ENCODE measurements at regions not wholly inside any gene's neighbourhood (a gene's known extent, or its start where the extent isn't known, plus 50 kb on each side); places are given as distances from the start of the nearest gene placed in this dataset.
"Not testable (repeated sequence)": the region's sequence is repeated elsewhere in the genome, so short reads cannot be mapped to it uniquely, and the experiment has no call there.

DNA sequence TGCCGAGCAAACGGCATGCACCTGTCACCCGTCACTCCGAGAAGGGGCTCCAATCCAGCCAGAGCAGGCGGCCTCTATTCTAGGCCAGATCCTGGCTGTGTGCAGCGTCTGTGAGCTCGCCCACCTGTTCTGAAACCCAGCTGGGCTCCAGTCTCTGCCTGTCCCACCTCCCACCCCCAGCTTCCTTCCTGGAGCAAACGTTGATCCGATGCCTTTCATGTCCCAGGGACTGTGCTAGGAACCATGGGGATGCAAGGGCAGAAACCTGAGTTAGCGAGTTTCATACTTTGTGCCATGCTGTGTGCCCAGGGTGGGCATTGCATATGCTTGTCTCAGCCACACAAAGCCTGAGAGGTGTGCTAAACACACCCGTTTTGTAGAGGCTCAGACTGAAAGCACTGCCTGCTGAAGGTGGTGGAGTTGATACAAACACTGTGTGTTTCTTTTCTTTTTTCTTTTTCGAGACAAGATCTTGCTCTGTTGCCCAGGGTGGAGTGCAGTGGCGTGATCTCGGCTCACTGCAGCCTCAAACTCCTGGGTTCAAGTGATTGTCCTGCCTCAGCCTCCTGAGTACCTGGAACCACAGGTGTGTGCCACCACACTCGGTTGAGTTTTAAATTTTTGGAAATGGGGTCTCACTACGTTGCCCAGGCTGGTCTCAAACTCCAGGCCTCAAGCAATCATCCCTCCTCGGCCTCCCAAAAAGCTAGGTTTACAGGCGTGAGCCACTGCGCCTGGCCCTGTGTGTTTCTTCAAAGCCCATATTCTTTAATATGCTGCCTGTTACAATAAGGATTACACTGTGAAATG is 84.1 kb upstream of the MED13L start:
- no peak for DNase-seq

DNA sequence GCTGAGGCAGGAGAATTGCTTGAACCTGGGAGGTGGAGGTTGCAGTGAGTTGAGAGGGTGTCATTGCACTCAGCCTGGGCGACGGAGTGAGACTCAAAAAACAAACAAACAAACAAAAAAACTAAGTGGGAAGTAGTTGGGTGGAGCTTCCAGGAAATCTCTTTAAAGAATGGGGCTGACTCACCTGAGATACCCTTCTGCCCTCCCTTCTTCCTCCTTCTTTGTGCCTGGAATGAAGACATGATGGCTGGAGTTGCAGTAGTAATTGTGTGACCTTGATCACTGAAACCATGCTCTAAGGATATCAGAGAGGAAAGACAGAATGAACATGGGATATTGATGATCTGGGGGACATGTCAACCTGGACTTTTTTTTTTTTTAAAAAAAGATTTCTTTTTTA is 87.6 kb upstream of the MED13L start:
- DNase-seq, result no peak

DNA sequence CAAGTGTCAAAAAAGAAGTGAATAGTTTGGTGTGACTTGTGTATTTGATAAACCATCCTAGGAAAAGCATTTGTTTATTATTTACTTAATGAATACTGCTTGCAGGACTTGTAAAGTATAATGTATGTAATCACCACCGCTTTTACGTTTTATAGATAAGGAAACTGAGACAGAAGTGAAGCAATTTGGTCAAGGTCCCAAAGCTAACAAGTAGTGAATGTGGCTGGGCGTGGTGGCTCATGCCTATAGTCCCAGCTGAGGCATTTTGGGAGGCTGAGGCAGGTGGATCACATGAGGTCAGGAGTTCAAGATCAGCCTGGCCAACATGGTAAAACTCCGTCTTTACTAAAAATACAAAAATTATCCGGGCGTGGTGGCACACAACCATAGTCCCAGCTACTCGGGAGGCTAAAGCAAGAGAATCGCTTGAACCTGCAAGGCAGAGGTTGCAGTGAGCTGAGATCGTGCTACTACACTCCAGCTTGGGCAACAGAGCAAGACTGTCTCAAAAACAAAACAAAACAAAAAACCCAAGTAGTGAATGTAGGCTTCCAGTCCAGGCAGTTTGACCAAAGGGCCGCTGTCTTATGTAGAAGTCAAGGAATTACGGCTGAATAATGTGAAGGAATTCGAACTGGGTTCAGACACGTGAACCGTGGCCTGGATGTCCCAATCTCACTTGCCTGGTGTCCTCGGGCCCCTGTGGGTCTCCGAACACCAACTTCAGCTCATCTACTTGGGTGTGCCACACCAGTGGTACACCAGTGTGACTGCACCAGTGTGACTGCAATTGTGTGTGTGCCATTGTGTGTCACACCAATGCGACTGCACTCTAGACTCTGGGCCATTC is 88.3 kb upstream of the MED13L start:
- no peak for DNase-seq

DNA sequence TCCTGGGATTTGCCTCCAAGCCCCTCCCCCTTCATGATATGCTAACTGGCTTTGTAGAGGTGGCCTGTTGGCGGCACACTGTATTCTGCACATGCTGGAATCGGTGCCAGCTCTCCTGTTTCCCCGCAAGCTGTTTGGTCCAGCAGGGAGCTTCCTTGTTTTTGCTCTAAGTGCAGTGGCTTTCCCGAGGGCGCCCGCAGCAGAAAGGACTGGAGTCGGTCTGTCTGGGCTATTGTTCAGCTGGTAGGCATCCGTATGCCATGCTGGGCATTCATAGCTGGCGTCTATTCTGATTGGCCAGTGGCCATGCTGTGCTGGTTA is 88.9 kb upstream of the MED13L start:
- no peak for DNase-seq

DNA sequence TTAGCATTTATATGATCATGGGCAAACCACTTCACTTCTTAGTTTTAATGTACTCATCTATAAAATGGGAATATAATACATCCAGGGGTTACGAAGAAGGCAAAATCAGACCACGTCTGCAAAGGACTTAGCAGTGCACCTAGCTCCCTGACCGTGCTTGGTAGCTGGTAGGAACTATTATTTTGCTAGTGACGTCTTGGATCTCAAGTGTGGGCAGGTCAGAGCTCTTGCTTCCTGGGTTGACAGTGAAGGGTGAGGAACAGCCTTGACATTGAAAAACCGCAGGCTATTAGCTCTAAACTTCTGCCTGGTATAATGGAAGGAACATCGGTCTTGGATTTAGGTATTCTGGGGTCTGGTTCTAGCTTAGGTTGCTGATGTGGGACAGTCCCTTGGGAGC is 89.3 kb upstream of the MED13L start:
- no peak for DNase-seq

DNA sequence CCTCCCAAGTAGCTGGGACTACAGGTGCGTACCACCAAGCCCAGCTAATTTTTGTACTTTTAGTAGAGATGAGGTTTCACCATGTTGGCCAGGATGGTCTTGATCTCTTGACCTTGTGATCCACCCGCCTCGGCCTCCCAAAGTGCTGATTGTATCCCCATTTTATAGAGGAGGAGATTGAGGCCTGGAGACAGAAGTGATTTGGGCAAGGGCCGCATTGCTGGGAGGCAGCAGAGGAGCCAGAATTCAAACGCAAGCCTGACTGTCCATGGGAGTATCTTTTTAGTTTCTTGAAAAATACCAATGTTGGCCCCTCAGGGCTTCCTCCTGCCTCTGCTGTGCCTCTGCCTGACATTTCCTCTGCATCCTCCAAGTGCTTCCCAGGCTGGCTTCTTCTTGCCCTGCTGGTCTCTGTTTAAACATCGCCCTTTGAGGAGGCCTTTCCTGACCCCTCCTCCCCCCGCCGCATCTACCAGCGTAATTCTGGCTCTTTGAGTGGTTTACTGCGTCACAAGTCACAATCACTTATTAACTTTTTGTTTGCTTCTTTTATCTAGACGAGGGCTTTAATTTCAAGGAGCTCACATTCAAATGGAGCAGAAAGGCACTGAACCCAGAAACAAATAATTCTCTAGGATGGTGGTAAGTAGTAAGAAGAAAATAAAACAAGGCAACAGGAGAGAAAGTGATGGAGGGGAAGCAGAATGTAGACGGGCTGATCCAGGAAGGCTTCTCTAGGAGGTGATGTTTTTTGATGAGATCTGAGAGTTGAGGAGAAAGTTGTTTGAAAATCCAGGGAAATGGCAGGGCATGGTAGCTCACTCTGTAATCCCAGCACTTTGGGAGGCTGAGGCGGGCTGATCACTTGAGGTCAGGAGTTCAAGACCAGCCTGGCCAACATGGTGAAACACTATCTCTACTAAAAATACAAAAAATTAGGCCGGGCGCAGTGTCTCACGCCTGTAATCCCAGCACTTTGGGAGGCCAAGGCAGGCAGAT is 91.0 kb upstream of the MED13L start:
- no peak for DNase-seq

DNA sequence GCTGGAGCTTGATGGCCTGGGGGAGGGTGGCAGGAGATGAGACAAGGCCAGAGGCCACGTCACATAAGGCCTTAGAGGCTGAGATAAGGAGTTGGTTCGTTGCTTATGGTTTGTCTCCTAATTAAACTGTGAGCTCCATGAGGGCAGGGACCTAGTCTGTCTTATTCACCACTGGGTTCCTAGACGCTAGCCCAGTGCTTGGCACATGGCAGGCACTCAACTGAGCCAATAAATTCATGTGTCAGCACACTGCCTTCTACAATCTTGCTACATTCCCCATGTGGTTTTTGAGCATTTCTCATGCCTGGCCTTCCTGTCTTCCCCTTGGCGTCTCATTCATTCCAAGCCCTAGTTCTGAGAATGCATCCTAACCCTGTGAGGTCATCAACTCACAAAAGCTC is 92.5 kb upstream of the MED13L start:
- peak; percentile 95 for DNase-seq

DNA sequence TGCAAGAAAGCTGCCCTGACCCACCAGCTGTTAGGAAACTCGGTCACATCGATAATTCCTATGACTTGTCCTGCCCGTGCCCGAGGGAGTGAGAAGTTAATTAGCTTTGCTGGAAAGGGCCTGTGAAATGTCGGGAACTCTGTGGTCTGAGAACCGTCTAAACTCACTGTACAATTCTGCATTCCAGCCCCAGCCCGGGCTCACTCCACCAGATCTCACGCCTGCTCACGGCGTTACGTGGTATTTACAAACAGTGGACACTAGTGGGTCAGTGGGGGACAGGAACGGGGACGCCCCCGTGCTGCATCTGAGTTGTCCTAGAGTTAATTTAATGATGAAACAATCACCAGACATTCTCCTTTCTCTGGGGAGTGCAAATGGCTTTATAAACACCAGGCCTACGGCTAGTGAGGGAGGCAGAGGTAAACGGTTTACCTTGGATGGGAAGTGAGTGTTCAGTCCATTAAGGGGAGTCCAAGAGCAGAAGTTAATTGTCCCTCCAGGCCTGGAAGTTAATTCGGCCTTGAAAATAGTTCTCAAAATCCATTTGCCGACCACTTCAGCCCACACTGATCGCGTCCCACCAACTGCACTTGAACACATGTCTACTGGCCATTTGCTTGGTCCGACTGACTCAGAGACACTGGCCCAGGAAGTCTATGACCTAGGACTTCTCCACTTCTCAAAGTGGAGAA is 93.5 kb upstream of the MED13L start:
- DNase-seq, result no peak

DNA sequence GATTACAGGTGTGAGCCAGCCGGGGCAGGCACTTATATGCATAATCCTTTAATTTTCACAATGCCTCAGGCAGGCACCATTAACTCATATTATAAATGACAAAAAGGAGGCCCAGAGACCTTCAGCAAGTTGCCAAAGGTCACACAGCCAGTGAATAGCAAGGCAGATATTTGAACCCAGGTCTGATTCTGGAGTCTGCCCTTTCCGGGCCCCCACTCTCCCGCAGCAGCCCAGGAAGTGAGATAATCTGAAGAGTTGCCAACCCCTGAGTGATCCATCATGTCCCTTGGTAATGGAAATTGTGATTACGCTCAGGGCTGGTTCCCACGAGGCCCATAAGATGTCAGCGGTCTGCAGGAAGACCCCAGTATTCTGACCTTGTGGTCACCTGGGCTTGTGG is 95.3 kb upstream of the MED13L start:
- peak; percentile 32 for DNase-seq

DNA sequence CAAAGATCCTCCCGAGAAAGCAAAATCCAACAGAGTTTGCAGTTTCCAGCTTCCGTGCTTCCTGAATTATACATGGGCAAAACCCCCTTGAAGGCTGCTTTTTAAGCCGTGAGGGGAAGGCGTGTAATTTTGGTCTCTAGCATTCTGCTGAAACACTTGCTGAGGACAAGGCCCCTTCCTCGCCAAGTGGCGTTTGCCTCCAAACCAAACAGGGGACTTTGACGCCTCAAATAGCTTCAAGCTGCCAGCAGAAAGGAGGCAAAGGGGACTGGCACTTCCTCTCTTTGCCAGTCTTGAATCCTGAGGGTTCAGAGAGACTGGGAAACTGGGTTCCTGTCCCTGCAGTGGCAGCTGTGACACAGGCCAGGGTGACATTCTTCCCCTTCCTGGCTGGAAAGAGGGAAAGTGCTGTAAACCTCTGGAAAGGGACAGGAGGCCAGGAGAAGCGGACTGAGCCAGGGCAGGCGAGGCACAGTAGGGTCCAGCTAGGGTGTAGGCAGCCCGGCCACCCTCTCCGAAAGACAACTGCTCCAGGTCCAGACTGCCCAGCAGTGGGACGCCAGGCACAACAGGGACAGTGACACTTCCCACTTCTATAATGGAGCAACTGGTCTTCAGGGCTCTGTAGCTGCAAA is 96.2 kb upstream of the MED13L start:
- DNase-seq, result no peak

DNA sequence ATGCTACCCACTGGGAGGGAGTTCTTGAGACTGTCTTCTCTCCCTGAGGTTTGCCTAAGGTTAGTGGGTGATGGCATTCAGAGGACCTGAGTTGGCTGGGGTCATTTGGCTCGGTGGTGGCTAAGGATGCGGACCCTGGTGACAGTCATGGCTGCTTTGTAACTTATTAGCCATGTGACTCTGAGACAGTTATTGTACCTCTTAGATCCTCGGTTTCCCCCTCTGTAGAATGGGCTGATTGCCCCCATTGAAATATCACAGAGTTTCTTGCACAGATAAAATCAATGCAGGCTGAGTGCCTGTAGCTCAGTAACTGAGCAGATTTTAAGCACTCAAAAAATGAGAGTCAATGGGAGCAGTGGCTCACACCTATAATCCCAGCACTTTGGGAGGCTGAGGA is 96.7 kb upstream of the MED13L start:
- DNase-seq, result no peak

DNA sequence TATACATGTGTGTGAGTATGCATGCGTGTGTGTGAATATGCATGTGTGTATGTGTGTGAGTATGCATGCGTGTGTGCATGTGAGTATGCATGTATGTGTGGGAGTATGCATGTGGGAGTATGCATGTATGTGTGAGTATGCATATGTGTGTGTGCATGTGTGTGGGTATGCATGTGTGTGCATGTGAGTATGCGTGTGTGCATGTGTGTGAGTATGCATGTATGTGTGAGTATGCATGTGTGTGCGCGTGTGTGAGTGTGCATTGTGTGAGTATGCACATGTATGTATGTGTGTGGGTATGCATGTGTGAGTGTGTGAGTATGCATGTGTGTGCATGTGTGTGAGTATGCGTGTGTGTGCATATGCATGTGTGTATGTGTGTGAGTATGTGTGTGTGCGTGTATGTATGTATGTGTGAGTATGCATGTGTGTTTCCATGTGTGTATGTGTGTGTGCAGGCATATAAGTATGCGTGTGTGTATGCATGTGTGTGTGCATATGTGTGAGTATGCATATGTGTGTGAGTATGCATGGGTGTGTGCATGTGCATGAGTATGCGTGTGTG is 97.9 kb upstream of the MED13L start:
- DNase-seq, result no peak

DNA sequence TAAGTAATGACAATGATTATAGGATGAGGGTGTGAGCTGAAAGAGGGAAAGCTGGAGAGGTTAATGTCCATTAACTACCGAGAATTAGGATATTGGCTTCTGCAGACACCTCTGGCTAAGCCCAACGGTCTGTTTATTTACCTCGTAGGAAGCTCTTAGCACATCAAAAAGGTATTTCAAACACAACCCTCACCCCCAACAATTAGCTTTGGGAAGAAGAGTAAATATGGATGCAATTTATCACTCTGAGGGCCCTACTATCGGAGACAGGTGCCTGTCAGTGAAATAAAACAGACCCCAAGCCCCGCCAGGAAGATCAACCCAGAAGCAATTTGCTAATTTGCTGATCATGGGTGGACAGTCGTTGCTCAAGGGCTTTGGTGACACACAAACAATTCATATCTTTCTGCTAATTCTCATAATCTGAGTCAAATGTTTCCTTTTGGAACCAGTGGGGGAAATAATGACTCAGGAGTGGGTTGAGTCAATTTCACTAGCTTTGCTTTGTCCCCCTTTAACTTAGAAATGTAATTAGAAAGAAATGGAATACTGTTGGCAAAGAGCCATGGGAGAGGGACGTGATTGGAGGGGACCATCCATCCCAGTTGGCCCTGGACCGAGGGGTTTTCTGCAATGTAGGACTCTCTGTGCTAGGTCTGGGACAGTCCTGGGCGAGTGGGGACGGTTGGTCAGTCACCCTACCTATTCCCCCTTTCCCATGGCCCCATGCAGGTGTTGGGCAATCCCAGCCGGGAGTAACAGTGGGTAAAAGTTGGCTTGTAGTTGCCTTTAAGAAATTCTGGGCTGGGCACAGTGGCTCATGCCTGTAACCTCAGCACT is 99.1 kb upstream of the MED13L start:
- peak; percentile 78 for DNase-seq

DNA sequence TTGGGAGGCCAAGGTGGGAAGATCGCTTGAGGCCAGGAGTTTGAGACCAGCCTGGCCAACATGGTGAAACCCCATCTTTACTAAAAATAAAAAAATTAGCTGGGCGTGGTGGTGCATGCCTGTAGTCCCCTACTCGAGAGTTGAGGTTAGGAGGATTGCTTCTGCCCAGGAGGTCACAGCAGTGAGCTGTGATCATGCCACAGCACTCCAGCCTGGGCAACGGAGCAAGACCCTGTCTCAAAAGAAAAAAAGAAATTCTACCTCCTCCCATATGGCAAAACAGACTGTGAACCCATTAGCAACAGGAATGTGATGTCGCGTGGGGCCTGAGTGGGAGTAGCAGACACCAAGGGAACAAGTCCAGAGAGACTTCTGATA is 99.7 kb upstream of the MED13L start:
- not testable (repeated sequence) for DNase-seq

DNA sequence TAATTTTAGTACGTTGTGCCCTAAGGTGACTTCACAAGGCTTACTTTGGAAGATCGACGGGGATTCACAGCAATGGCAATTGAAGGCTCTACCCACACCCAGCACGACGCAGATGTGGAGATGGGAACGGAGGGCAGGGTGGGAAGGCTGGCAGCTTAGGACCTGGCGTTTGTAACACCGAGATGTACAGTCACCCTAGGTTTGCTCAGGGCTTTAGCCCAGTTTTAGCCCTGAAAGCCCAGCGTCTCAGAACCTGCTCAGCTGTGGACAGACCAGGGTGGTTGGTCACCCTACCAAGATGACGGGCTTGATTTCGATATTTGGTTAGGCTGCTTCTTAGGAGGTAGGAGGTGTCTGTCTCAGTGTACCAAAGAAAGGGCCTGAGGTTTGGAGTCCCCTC is 100.5 kb upstream of the MED13L start:
- DNase-seq, result no peak

DNA sequence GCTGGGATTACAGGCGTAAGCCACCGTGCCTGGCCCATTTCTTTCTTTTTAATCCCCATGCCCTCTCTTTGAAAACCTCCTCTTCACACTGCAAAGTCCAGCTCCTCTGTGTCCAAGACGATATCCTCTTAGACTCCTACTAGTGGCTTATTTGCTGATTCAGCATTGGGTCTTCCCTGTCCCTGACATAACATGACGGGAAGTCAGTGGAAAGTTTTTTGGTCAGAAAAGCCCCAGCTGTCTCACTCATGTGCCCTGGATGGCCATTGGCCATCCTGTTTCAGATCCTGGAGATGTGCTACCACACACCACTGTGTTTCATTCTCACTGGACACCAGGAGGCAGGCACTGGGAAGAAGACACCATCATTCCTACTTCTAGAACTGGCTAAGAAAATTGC is 102.6 kb upstream of the MED13L start:
- DNase-seq, result no peak

DNA sequence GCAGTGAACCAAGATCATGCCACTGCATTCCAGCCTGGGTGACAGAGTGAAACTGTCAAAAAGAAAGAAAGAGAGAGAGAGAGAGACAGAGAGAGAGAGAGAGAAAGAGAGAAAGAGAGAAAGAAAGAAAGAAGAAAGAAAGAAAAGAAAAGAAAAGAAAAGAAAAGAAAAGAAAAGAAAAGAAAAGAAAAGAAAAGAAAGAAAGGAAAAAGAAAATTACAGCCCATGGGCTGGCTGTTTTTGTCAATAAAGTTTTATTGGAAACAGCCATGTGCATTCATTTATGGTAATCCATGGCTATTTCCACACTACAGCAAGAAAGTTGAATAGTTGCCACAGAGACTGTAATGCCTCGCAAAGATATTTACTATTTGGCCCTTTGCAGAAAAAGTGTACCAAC is 103.2 kb upstream of the MED13L start:
- DNase-seq, result not testable (repeated sequence)

DNA sequence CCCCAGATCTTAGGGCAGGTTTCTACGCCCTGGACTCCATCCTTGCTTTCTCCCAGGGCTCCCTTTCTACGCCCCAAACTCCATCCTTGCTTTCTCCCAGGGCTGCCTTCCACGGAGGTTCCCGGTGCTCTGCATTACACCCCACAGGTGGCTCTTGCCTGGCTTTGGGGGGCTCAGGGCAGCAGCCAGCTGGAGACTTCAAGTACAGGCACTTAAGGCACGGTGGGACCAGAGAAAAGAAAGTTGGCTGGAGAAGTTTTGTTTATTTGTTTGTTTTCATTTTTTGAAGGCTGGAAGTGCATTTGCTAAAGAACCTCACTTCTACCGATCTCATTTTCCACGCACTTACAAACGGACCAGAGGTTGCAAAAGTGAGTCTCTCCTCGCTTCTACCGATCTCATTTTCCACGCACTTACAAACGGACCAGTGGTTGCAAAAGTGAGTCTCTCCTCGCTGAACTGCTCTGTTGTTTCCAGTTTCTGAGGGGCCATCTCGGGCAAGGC is 103.8 kb upstream of the MED13L start:
- DNase-seq, result no peak

DNA sequence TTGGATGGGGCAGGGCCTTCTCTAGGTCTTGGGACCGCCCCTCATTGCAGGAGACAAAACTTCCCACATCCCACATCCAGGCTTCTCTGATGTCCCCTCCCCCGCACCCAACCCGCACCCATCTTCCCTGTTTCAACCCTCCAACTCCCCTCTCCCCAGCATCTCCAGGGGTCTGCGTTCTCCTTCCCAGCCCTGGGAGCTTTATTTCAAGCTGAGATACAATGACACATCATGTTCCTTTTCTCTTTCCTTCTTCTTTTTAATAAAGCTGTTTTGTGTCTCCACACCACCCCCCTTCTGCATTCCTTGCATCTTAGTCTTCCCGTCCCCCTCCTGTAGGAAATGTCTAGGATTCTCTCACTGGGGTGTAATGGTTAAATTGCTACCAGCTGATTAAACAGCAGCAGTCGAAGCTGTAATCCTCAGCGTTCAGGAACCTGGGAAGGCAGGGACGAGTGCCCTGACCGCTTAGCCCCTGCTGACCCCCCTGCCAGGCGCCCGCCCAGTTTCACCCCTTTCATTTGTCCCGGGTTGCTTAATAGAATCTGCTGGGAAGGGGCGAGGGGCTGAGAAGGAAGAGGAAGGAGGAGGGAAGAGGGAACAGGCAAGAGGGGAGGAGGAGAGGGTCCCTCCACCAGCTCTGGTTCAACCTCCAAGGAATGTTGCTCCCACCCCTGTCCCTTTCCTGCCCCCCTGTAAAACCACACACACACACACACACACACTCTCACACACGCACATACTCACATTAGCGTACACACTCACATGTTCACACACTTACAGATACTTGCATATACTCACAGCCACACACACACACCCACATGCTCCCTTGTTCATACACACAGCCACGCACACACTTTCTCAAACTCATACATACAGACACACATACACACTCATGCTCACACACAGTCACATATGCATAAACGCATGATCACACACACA is 104.5 kb upstream of the MED13L start:
- DNase-seq, result peak; percentile 99

Measured in fibroblast of skin of abdomen (primary cell).